Sigmoid colon (tissue), 4 donors: ENCODE measurements at regions not wholly inside any gene's neighbourhood (a gene's known extent, or its start where the extent isn't known, plus 50 kb on each side); places are given as distances from the start of the nearest gene placed in this dataset.

Experiments
- POLR2A ChIP-seq, 2 donors: fragments of 450-650 bp; IDR thresholded peaks; one replicate each; pipeline ENCODE4 v1.6.1; 2016; ENCODE audit warnings: antibody characterized with exemption in 2 of 2, mild to moderate bottlenecking in 2 of 2, moderate library complexity in 2 of 2
- POLR2AphosphoS5 ChIP-seq, 4 donors: sonication (generic); formaldehyde crosslinking; IDR thresholded peaks; one replicate each; pipeline ENCODE4 v1.6.1; 2017; ENCODE audit warnings: antibody characterized with exemption in 4 of 4
- TF ChIP-seq, protein P1 (sequence below), 4 experiments: fragments of 450-650 bp in 3 of 4; fragments of 200-600 bp in 1 of 4; IDR thresholded peaks; one replicate each; pipeline ENCODE4 v1.5.1; 2016 to 2019; ENCODE audit warnings: antibody characterized with exemption in 4 of 4, mild to moderate bottlenecking in 3 of 4, moderate library complexity in 2 of 4

- TF ChIP-seq, protein P1, sequence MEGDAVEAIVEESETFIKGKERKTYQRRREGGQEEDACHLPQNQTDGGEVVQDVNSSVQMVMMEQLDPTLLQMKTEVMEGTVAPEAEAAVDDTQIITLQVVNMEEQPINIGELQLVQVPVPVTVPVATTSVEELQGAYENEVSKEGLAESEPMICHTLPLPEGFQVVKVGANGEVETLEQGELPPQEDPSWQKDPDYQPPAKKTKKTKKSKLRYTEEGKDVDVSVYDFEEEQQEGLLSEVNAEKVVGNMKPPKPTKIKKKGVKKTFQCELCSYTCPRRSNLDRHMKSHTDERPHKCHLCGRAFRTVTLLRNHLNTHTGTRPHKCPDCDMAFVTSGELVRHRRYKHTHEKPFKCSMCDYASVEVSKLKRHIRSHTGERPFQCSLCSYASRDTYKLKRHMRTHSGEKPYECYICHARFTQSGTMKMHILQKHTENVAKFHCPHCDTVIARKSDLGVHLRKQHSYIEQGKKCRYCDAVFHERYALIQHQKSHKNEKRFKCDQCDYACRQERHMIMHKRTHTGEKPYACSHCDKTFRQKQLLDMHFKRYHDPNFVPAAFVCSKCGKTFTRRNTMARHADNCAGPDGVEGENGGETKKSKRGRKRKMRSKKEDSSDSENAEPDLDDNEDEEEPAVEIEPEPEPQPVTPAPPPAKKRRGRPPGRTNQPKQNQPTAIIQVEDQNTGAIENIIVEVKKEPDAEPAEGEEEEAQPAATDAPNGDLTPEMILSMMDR (IDR thresholded peaks at IDR 0.05) = no peak
- TF ChIP-seq POLR2A (IDR thresholded peaks at IDR 0.05) (no peak), POLR2AphosphoS5 (IDR thresholded peaks at IDR 0.05) (no peak)
Measured at GRCh38 chr18:67183398-67183797, 333.1 kb downstream of the DSEL start.
